ENCODE measurements at regions not wholly inside any gene's neighbourhood (a gene's known extent, or its start where the extent isn't known, plus 50 kb on each side); places are given as distances from the start of the nearest gene placed in this dataset.

DNA sequence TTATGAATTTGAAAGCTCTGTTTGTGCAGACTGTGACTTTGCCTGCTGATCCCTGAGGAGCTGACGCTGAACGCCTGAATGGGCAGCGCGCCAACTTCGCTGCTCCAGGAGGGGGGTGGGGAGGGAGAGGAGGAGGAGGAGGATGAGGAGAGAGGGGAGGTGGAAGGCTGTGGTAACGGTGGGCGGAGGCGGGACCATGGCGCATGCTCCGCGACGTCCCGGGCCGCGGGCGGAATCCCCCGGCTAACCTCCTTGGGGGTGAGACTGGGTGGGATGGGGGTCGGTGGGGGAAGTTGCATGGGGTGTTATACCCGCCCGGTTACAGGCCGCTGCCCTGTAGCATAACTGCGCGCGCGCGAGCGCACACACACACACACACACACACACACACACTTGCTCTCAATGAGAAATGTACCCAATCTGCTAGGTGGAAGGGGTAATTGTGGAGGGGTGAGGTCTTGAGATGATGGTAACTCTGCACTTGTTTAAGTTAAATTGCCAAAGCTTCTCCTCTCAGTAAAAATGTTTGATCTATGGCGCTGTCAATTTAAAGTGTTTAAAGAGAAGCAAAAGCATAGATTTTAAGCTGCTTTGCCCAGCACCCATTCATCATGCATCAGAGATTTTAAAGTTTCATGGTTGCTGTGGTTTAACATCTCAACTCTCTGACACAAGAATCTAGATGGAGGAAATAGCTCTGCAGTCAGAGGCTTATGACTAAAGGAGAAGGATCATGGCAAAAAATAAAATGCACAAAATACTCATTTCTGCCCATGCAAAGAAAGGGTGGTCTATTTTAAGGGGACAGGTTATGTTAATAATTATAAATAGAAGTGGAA, 76.6 kb upstream of the TBCA start:
- TF ChIP-seq POLR2A (IDR thresholded peaks at IDR 0.05), result no peak
- TF ChIP-seq, protein P1, sequence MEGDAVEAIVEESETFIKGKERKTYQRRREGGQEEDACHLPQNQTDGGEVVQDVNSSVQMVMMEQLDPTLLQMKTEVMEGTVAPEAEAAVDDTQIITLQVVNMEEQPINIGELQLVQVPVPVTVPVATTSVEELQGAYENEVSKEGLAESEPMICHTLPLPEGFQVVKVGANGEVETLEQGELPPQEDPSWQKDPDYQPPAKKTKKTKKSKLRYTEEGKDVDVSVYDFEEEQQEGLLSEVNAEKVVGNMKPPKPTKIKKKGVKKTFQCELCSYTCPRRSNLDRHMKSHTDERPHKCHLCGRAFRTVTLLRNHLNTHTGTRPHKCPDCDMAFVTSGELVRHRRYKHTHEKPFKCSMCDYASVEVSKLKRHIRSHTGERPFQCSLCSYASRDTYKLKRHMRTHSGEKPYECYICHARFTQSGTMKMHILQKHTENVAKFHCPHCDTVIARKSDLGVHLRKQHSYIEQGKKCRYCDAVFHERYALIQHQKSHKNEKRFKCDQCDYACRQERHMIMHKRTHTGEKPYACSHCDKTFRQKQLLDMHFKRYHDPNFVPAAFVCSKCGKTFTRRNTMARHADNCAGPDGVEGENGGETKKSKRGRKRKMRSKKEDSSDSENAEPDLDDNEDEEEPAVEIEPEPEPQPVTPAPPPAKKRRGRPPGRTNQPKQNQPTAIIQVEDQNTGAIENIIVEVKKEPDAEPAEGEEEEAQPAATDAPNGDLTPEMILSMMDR (IDR thresholded peaks at IDR 0.05), result no peak
- no peak for TF ChIP-seq POLR2AphosphoS5 (IDR thresholded peaks at IDR 0.05)
